GM19043 (cell line): ENCODE measurements at regions not wholly inside any gene's neighbourhood (a gene's known extent, or its start where the extent isn't known, plus 50 kb on each side); places are given as distances from the start of the nearest gene placed in this dataset.

Experiments used
- ATAC-seq: cut with Tn5 transposase; IDR thresholded peaks from one replicate; pipeline ENCODE4 v1.9.1; 2021; ENCODE audit warnings: low read depth; ENCODE audit not compliant: unreplicated experiment

GRCh38 chr13:85254641-85255040, 544.6 kb downstream of the SLITRK6 start:
- ATAC-seq, result no peak

- ATAC-seq, result no peak
Observed at GRCh38 chr13:85249151-85249550, 550.1 kb downstream of the SLITRK6 start.

GRCh38 chr13:85247780-85248179, 551.4 kb downstream of the SLITRK6 start:
- no peak for ATAC-seq

GRCh38 chr13:85243831-85244230, 555.4 kb downstream of the SLITRK6 start:
- ATAC-seq, result no peak

GRCh38 chr13:85241060-85241459, 558.2 kb downstream of the SLITRK6 start:
- ATAC-seq, result no peak

GRCh38 chr13:85236413-85236812, 562.8 kb downstream of the SLITRK6 start:
- ATAC-seq, result no peak

- no peak for ATAC-seq
Observed at GRCh38 chr13:85230691-85231093, 568.5 kb downstream of the SLITRK6 start.

- no peak for ATAC-seq
Observed at GRCh38 chr13:85228692-85229091, 570.5 kb downstream of the SLITRK6 start.

GRCh38 chr13:85223883-85224656, 575.1 kb downstream of the SLITRK6 start:
- no peak for ATAC-seq

GRCh38 chr13:85216576-85216975, 582.6 kb downstream of the SLITRK6 start:
- ATAC-seq, result no peak

GRCh38 chr13:85212692-85213091, 586.5 kb downstream of the SLITRK6 start:
- no peak for ATAC-seq

GRCh38 chr13:85204668-85205344, 594.4 kb downstream of the SLITRK6 start:
- no peak for ATAC-seq

GRCh38 chr13:85197431-85197830, 601.8 kb downstream of the SLITRK6 start:
- ATAC-seq, result no peak

GRCh38 chr13:85194482-85194881, 604.7 kb downstream of the SLITRK6 start:
- ATAC-seq, result no peak

GRCh38 chr13:85191996-85192718, 607.1 kb downstream of the SLITRK6 start:
- ATAC-seq, result no peak

GRCh38 chr13:85186356-85187045, 612.7 kb downstream of the SLITRK6 start:
- ATAC-seq, result no peak

- ATAC-seq, result no peak
Observed at GRCh38 chr13:85174291-85174690, 624.9 kb downstream of the SLITRK6 start.

GRCh38 chr13:85170372-85170771, 628.8 kb downstream of the SLITRK6 start:
- no peak for ATAC-seq

GRCh38 chr13:85166891-85167290, 632.3 kb downstream of the SLITRK6 start:
- no peak for ATAC-seq

- ATAC-seq, result no peak
Observed at GRCh38 chr13:85163063-85163462, 636.2 kb downstream of the SLITRK6 start.

- no peak for ATAC-seq
Observed at GRCh38 chr13:85148009-85148408, 651.2 kb downstream of the SLITRK6 start.
